22Rv1 (cell line): ENCODE measurements at regions not wholly inside any gene's neighbourhood (a gene's known extent, or its start where the extent isn't known, plus 50 kb on each side); places are given as distances from the start of the nearest gene placed in this dataset.

ENCODE experiments used
- ZFX ChIP-seq: fragments of 450-650 bp; IDR thresholded peaks from 2 replicates; pipeline ENCODE4 v1.6.1; 2017; ENCODE audit warnings: antibody characterized with exemption, borderline replicate concordance
- TF ChIP-seq, protein P1 (sequence below): fragments of 450-650 bp; IDR thresholded peaks from 2 replicates; pipeline ENCODE4 v1.5.1; 2017; ENCODE audit warnings: mild to moderate bottlenecking

DNA sequence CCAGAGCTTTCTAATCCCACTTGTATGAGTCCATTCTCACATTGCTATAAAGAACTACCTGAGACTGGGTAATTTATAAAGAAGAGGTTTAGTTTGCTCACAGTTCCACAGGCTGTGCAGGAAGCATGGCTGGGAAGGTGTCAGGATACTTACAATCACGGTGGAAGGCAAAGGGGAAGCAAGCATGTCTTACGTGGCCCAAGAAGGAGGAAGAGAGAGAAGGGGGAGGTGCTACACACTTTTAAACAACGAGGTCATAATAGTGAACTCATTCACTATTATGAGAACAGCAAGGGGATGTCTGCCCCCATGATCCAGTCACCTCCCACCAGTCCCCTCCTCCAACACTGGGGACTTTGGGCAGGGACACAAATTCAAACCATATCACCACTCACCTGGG, 67.8 kb downstream of the TTC32 start:
- TF ChIP-seq, protein P1, sequence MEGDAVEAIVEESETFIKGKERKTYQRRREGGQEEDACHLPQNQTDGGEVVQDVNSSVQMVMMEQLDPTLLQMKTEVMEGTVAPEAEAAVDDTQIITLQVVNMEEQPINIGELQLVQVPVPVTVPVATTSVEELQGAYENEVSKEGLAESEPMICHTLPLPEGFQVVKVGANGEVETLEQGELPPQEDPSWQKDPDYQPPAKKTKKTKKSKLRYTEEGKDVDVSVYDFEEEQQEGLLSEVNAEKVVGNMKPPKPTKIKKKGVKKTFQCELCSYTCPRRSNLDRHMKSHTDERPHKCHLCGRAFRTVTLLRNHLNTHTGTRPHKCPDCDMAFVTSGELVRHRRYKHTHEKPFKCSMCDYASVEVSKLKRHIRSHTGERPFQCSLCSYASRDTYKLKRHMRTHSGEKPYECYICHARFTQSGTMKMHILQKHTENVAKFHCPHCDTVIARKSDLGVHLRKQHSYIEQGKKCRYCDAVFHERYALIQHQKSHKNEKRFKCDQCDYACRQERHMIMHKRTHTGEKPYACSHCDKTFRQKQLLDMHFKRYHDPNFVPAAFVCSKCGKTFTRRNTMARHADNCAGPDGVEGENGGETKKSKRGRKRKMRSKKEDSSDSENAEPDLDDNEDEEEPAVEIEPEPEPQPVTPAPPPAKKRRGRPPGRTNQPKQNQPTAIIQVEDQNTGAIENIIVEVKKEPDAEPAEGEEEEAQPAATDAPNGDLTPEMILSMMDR: no peak
- no peak for TF ChIP-seq ZFX
